ENCODE measurements at regions not wholly inside any gene's neighbourhood (a gene's known extent, or its start where the extent isn't known, plus 50 kb on each side); places are given as distances from the start of the nearest gene placed in this dataset.
"Not testable (repeated sequence)": the region's sequence is repeated elsewhere in the genome, so short reads cannot be mapped to it uniquely, and the experiment has no call there.

- not testable (repeated sequence) for H3K27me3 ChIP-seq (replicated peaks; ENCODE audit: control insufficient read depth, insufficient read depth, low read length, poor library complexity, severe bottlenecking); H3K27ac ChIP-seq (ENCODE audit: insufficient read depth, low read length, poor library complexity, severe bottlenecking); H3K4me1 ChIP-seq (ENCODE audit: control insufficient read depth, insufficient read depth, low read length, poor library complexity, severe bottlenecking); H3K9me3 ChIP-seq (ENCODE audit: control insufficient read depth, low read length); DNase-seq; H3K36me3 ChIP-seq (ENCODE audit: control insufficient read depth, insufficient read depth, low read length); H3K4me3 ChIP-seq (ENCODE audit: insufficient read depth, low read depth, low read length, poor library complexity, severe bottlenecking)
Measured at GRCh38 chrX:55883541-55883940, 166.0 kb downstream of the RRAGB start.

- DNase-seq = peak in 2 of 3 donors; percentile 1 to 8
- Histone ChIP-seq H3K4me1 (ENCODE audit: control insufficient read depth, insufficient read depth, low read length, poor library complexity, severe bottlenecking) (peaks cover 4% of the 10 kb centered on the region), H3K27me3 (replicated peaks; ENCODE audit: control insufficient read depth, insufficient read depth, low read length, poor library complexity, severe bottlenecking) (no peaks in the 10 kb centered on the region), H3K4me3 (ENCODE audit: insufficient read depth, low read depth, low read length, poor library complexity, severe bottlenecking) (peak overlapping the region; percentile 68), H3K9me3 (ENCODE audit: control insufficient read depth, low read length) (no peaks in the 10 kb centered on the region), H3K36me3 (ENCODE audit: control insufficient read depth, insufficient read depth, low read length) (no peaks in the 10 kb centered on the region), H3K27ac (ENCODE audit: insufficient read depth, low read length, poor library complexity, severe bottlenecking) (no peak overlapping the region)
Measured at GRCh38 chrX:55907968-55908607, 190.5 kb downstream of the RRAGB start.

GRCh38 chrX:55908661-55909212 is 191.2 kb downstream of the RRAGB start:
- Histone ChIP-seq H3K27ac (ENCODE audit: insufficient read depth, low read length, poor library complexity, severe bottlenecking) (no peak overlapping the region), H3K27me3 (replicated peaks; ENCODE audit: control insufficient read depth, insufficient read depth, low read length, poor library complexity, severe bottlenecking) (no peaks in the 10 kb centered on the region), H3K4me1 (ENCODE audit: control insufficient read depth, insufficient read depth, low read length, poor library complexity, severe bottlenecking) (peaks cover 4% of the 10 kb centered on the region), H3K4me3 (ENCODE audit: insufficient read depth, low read depth, low read length, poor library complexity, severe bottlenecking) (peak overlapping the region; percentile 68), H3K36me3 (ENCODE audit: control insufficient read depth, insufficient read depth, low read length) (no peaks in the 10 kb centered on the region), H3K9me3 (ENCODE audit: control insufficient read depth, low read length) (no peaks in the 10 kb centered on the region)
- DNase-seq = no peak

GRCh38 chrX:55919367-55920221 is 202.0 kb downstream of the RRAGB start:
- no peaks in the 10 kb centered on the region for H3K4me1 ChIP-seq (ENCODE audit: control insufficient read depth, insufficient read depth, low read length, poor library complexity, severe bottlenecking)
- DNase-seq = no peak
- no peaks in the 10 kb centered on the region for H3K27me3 ChIP-seq (replicated peaks; ENCODE audit: control insufficient read depth, insufficient read depth, low read length, poor library complexity, severe bottlenecking)
- no peaks in the 10 kb centered on the region for H3K9me3 ChIP-seq (ENCODE audit: control insufficient read depth, low read length)
- no peak overlapping the region for H3K4me3 ChIP-seq (ENCODE audit: insufficient read depth, low read depth, low read length, poor library complexity, severe bottlenecking)
- H3K36me3 ChIP-seq (ENCODE audit: control insufficient read depth, insufficient read depth, low read length) = no peaks in the 10 kb centered on the region
- no peak overlapping the region for H3K27ac ChIP-seq (ENCODE audit: insufficient read depth, low read length, poor library complexity, severe bottlenecking)

GRCh38 chrX:55924574-55924973 is 207.0 kb downstream of the RRAGB start:
- no peaks in the 10 kb centered on the region for H3K27me3 ChIP-seq (replicated peaks; ENCODE audit: control insufficient read depth, insufficient read depth, low read length, poor library complexity, severe bottlenecking)
- no peaks in the 10 kb centered on the region for H3K9me3 ChIP-seq (ENCODE audit: control insufficient read depth, low read length)
- no peak for DNase-seq
- H3K27ac ChIP-seq (ENCODE audit: insufficient read depth, low read length, poor library complexity, severe bottlenecking) = no peak overlapping the region
- H3K36me3 ChIP-seq (ENCODE audit: control insufficient read depth, insufficient read depth, low read length) = no peaks in the 10 kb centered on the region
- no peak overlapping the region for H3K4me3 ChIP-seq (ENCODE audit: insufficient read depth, low read depth, low read length, poor library complexity, severe bottlenecking)
- no peaks in the 10 kb centered on the region for H3K4me1 ChIP-seq (ENCODE audit: control insufficient read depth, insufficient read depth, low read length, poor library complexity, severe bottlenecking)

- not testable (repeated sequence) for DNase-seq; H3K27me3 ChIP-seq (replicated peaks; ENCODE audit: control insufficient read depth, insufficient read depth, low read length, poor library complexity, severe bottlenecking); H3K4me1 ChIP-seq (ENCODE audit: control insufficient read depth, insufficient read depth, low read length, poor library complexity, severe bottlenecking)
Measured at GRCh38 chrX:55928529-55928928, 211.0 kb downstream of the RRAGB start.

More at GRCh38 chrX:55928529-55928928, 211.0 kb downstream of the RRAGB start:
- not testable (repeated sequence) for H3K27ac ChIP-seq (ENCODE audit: insufficient read depth, low read length, poor library complexity, severe bottlenecking); H3K36me3 ChIP-seq (ENCODE audit: control insufficient read depth, insufficient read depth, low read length); H3K4me3 ChIP-seq (ENCODE audit: insufficient read depth, low read depth, low read length, poor library complexity, severe bottlenecking); H3K9me3 ChIP-seq (ENCODE audit: control insufficient read depth, low read length)
